ENCODE measurements at regions not wholly inside any gene's neighbourhood (a gene's known extent, or its start where the extent isn't known, plus 50 kb on each side); places are given as distances from the start of the nearest gene placed in this dataset.

DNA sequence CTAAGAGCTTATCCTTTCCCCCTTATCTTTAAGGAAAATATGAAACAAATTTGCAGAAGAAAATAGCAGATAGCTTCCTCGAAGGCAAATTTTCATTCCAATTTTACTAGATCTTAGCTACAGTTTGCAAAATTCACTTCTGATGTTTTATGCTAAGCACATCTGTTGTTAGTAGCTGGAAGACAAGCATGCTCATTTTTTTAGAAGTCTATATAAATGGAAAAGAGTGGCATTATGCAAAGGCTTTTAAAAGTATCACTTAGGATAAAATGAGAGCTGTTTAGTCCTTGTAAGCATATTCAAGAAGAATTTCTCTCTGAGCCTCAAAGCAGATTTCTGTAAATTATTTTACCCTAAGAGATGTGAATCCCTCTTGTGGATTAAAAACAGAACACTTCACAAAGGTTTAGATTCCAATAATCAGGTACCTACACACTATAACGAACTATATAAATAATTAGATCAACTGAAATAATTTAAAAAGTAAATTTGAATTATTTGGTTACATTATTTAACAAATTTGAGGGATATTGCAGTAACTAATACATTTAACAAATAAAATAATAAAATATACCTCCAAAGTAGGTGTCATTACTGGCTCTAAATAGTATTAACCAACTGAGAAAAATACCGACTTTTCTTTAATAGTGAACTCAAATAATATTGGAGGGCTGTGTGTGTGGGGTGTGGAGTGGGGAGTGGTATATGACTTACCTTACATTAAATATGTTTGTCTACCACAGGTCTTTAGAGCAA is 307.1 kb downstream of the SEMA3D start:
- Histone ChIP-seq H3K27ac (no peak overlapping the region), H3K9me3 (no peaks in the 10 kb centered on the region), H3K4me3 (no peak overlapping the region), H3K4me1 (no peaks in the 10 kb centered on the region), H3K4me2 (no peak overlapping the region)
- ChIA-PET CTCF (no interaction called here), POLR2A (no interaction called here)
- no peak for TF ChIP-seq ZC3H11A (IDR thresholded peaks at IDR 0.05)
- TF ChIP-seq TP53 (CRISPR knock-in tag; IDR thresholded peaks at IDR 0.05), result no peak
- TF ChIP-seq FOSL2 (IDR thresholded peaks at IDR 0.05), result no peak
- no peak for TF ChIP-seq FOSL2 (CRISPR knock-in tag; IDR thresholded peaks at IDR 0.05)
- TF ChIP-seq, protein P1, sequence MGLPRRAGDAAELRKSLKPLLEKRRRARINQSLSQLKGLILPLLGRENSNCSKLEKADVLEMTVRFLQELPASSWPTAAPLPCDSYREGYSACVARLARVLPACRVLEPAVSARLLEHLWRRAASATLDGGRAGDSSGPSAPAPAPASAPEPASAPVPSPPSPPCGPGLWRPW (IDR thresholded peaks at IDR 0.05), result no peak
- TF ChIP-seq MYC (IDR thresholded peaks at IDR 0.05; ENCODE audit: borderline replicate concordance, low read length), result no peak
- no peak for TF ChIP-seq NR3C1 (IDR thresholded peaks at IDR 0.05)
- no peak for TF ChIP-seq EHF (CRISPR knock-in tag; IDR thresholded peaks at IDR 0.05)
- no peak for DNase-seq (ENCODE audit: low read depth in 1 of 2, low spot score in 1 of 2)
- WGBS (ENCODE audit: missing lambda C conversion rate), result 45% methylated on average over 3 of the region's 3 CpGs
- no peak for FAIRE-seq
- no peak for ATAC-seq

DNA sequence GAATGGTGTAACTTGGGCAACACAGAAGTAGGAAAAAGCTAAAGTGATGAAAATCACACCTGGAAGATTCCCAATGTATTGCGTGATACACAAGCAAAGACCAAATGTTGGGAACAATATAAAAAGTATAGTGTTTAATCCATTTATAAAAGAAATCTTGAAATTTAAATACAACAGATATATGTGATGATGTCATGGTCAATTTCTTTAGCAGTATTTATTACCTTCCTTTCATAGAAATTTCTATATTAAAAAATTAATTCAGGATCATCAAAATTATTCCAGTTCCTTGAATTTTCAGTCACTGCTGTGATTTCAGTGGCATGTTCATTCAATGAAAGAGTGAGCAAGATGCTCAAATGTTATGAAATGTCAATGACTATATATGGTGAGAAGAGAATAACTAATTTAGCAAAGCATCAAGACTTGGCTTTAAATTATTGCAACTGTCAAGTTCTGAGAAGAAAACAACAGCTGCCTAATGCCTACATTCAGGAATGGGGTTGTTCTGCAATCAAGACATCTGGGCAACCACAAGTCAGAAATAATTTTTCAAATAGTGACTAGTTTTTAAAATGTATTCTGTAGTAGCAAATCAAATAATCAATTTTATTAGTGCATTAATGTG is 308.8 kb downstream of the SEMA3D start:
- POLR2A ChIA-PET, result no interaction called here
- H3K4me1 ChIP-seq, result no peaks in the 10 kb centered on the region
- H3K27ac ChIP-seq, result no peak overlapping the region
- 96% methylated on average over 1 of the region's 1 CpG for WGBS (ENCODE audit: missing lambda C conversion rate)
- H3K4me3 ChIP-seq, result no peak overlapping the region
- no peak for DNase-seq (ENCODE audit: low read depth in 1 of 2, low spot score in 1 of 2)
- TF ChIP-seq CEBPB (IDR thresholded peaks at IDR 0.05) (no peak), SREBF2 (IDR thresholded peaks at IDR 0.05) (no peak), TP53 (CRISPR knock-in tag; IDR thresholded peaks at IDR 0.05) (no peak), ZSCAN20 (CRISPR knock-in tag; IDR thresholded peaks at IDR 0.05) (no peak)
- ATAC-seq, result no peak
- no peak overlapping the region for H3K4me2 ChIP-seq
- no peak for FAIRE-seq
- CTCF ChIA-PET, result interaction anchor here (1.4 kb wide), 1 partner anchor 10 kb away, joined by 3 read pairs; no protein-coding TSS in a partner anchor
- H3K9me3 ChIP-seq, result no peaks in the 10 kb centered on the region

- ChIA-PET CTCF (interaction anchor here (0.6 to 1.4 kb wide), 3 partner anchors 11 to 23 kb away, joined by 3 read pairs; no protein-coding TSS in a partner anchor), POLR2A (no interaction called here)
- no peak for TF ChIP-seq POLR2A (IDR thresholded peaks at IDR 0.05; ENCODE audit: low read length)
- TF ChIP-seq SMC3 (IDR thresholded peaks at IDR 0.05), result no peak
- no peak for TF ChIP-seq ZFP36 (IDR thresholded peaks at IDR 0.05; ENCODE audit: borderline replicate concordance, partially characterized antibody)
- no peak for TF ChIP-seq KDM1A (IDR thresholded peaks at IDR 0.05; ENCODE audit: low read depth)
- TF ChIP-seq RNF2 (IDR thresholded peaks at IDR 0.05; ENCODE audit: borderline replicate concordance, low read depth), result no peak
- no peak for TF ChIP-seq GATA3 (IDR thresholded peaks at IDR 0.05; ENCODE audit: borderline replicate concordance)
- no peak for TF ChIP-seq KDM5A (IDR thresholded peaks at IDR 0.05)
- no peak for TF ChIP-seq RFX5 (IDR thresholded peaks at IDR 0.05)
- TF ChIP-seq USF2 (IDR thresholded peaks at IDR 0.05), result no peak
- no peak for TF ChIP-seq NPAS2 (CRISPR knock-in tag; IDR thresholded peaks at IDR 0.05; ENCODE audit: borderline replicate concordance)
- TF ChIP-seq SREBF2 (IDR thresholded peaks at IDR 0.05), result no peak
- TF ChIP-seq, protein P2, sequence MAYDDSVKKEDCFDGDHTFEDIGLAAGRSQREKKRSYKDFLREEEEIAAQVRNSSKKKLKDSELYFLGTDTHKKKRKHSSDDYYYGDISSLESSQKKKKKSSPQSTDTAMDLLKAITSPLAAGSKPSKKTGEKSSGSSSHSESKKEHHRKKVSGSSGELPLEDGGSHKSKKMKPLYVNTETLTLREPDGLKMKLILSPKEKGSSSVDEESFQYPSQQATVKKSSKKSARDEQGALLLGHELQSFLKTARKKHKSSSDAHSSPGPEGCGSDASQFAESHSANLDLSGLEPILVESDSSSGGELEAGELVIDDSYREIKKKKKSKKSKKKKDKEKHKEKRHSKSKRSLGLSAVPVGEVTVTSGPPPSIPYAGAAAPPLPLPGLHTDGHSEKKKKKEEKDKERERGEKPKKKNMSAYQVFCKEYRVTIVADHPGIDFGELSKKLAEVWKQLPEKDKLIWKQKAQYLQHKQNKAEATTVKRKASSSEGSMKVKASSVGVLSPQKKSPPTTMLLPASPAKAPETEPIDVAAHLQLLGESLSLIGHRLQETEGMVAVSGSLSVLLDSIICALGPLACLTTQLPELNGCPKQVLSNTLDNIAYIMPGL (CRISPR knock-in tag; IDR thresholded peaks at IDR 0.05; ENCODE audit: borderline replicate concordance), result no peak
- no peak for TF ChIP-seq HOXB13 (CRISPR knock-in tag; IDR thresholded peaks at IDR 0.05; ENCODE audit: low read depth)
- TF ChIP-seq JUN (IDR thresholded peaks at IDR 0.05), result no peak
- Histone ChIP-seq H3K4me2 (no peak overlapping the region), H3K4me3 (no peak overlapping the region), H3K4me1 (no peaks in the 10 kb centered on the region), H3K27ac (no peak overlapping the region), H3K9me3 (no peaks in the 10 kb centered on the region)
- ATAC-seq (no peak), FAIRE-seq (no peak), DNase-seq (ENCODE audit: low read depth in 1 of 2, low spot score in 1 of 2) (no peak)
- WGBS (ENCODE audit: missing lambda C conversion rate), result 87% methylated on average over 16 of the region's 16 CpGs
Measured at GRCh38 chr7:84876061-84876821, 310.6 kb downstream of the SEMA3D start.
